Frontal cortex (tissue), 3 donors: ENCODE measurements at regions not wholly inside any gene's neighbourhood (a gene's known extent, or its start where the extent isn't known, plus 50 kb on each side); places are given as distances from the start of the nearest gene placed in this dataset.
"Not testable (repeated sequence)": the region's sequence is repeated elsewhere in the genome, so short reads cannot be mapped to it uniquely, and the experiment has no call there.

Experiments used
- DNase-seq, 2 donors: peaks; one replicate each; pipeline ENCODE4 v3.0.0; 2012; ENCODE audit warnings: low spot score in 2 of 2
- FAIRE-seq: peaks from 2 replicates; lab custom pipeline; 2012; peaks lifted over from hg19 to GRCh38; lab: Jason Lieb, UNC
- donor health status: control.
- donor health status: control.
- donor health status: control.

DNA sequence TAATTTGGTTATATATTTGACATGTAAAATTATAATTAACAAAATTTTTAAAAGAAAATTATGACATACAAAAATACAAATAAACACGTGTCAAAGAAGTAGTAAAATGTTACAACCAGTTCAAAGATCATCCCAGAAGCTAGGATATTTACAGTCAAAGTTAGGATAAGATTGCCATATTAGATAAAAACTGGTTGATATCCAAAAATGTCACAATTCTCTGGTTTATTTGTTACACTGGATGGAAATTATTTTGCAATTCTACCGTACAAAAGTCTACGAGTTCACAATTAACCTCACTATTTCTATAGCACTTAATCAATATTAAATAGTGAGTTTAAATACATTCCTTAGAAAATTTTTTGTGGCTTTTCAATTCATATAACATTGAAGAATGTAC, 673.8 kb downstream of the GBE1 start:
- DNase-seq: no peak
- FAIRE-seq: peak; percentile 68

DNA sequence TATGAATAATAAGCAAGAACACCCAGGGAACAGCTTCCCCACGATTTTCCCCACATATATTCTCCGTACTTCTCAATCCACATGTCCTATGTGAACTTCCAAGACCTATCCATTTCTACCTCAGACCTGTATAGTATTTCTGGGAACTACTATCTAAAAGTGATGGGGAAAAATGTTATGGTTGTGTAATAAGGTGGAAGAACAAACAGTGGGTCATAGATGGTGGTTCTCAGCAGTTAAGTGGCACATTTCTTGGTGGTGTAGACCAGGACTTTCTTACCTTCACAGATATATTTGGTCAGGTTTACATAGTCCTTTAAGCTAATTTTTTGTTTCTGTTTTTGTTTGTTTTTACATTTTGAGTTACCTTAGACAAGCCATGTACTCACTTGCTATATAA, 675.1 kb downstream of the GBE1 start:
- no peak for DNase-seq
- no peak for FAIRE-seq

DNA sequence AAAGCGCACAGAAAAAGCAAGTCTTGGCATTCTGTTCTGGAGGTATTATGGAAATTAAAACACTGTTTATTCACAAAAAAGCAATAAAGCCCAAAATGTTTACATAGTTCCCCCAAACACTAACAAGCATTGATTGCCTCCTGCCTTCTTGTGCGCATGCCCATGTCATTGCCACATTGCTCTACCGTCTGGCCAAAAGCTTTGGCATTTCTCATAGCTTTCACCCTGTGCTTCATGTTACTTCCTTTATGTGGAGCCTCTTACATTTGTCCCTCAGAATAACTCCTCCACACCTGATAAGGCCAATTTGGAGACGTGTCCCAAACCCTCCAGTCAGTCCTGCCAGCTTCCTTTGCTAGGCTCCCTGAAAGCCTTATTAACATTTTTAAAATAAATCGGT, 680.8 kb downstream of the GBE1 start:
- FAIRE-seq (no peak), DNase-seq (no peak)

DNA sequence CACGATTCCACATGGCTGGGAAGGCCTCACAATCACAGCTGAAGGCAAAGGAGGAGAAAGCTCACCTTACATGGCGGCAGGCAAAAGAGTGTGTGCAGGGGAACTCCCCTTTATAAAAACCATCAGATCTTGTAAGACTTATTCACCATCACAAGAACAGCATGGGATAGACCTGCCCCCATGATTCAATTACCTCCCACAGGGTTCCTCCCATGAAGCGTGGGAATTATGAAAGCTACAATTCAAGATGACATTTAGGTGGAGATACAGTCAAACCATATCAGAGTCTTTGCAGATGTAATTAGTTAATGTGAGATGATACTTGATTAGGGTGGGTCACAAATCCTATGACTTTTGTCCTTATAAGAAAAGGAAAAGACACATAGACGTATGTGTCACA, 688.9 kb downstream of the GBE1 start:
- no peak for DNase-seq
- FAIRE-seq: no peak

DNA sequence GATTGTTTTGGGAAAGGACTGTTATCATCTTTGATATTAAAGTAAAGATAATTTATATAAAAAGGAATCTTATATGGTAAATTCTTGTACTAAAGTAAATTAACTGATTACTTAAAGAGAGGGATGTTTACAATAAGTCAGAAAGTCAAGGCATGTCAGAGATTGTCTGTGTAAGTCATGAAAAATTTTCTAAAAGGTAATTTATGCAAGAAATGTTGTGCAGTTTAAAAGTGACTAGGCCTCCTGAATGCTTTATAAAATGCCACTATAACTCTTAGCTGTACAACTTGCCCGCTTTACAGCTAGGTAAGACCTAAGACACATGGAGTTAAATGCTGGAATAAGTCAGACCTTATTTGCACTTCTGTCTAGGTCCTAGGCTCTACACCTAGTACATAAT, 692.9 kb downstream of the GBE1 start:
- FAIRE-seq: peak; percentile 53
- no peak for DNase-seq

DNA sequence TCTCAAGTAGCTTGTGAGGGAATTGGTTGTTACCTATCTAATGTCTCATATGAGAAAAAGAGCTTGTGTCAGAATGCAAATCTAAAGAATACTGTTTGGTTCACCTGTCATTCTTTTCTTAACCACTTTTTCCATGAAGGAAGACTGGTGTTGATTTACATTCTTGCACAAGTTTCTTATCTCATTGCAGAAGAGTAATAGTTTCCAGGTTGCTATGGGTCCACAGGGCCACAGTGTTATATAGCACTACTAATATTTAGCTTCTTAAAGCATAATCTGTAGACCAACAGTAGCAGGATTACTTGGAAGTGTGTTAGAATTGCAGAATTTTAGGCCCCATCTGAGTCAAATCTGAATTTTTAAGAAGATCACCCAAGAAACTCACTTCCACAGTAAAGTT, 697.5 kb downstream of the GBE1 start:
- FAIRE-seq (no peak), DNase-seq (no peak)

DNA sequence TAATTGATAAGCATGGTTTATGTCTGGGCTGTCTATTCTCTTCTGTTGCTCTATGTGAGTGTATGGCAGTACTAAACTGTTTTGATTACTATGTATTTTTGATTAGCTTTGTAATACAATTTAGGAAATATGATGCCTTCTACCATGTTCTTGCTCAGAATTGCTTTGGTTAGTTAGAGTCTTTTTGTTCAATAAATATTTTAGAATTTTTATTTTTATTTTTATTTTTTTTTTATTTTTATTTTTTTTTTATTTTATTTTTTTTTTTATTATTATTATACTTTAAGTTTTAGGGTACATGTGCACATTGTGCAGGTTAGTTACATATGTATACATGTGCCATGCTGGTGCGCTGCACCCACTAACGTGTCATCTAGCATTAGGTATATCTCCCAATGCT, 710.3 kb downstream of the GBE1 start:
- peak; percentile 44 for FAIRE-seq
- not testable (repeated sequence) for DNase-seq

DNA sequence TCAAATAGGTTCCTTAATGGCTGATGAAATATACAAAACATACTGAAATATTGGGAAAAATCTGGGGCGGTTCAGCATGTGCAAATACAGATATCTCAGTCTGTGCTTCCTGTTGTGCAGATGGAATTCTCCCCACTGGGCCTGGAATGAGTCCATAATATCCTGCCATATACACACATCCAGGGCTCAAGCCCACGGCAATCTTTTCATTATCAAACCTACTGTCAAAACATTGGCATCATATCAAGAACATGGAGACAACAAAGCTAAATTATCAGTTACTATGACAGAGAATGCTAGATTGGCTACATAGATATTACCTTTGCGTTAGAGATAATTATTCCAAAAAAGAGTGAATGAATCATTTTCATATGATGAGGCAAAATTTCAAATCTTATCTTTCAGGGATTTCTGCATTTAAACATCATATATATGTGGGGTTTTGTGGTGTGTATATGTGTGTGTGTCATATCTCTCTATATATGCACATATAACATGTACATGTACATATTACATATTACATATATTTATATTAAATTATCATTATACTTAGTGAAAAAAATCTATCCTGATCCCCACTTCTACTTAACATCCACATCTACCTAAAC, 713.3 kb downstream of the GBE1 start:
- FAIRE-seq: peak; percentile 21
- no peak for DNase-seq

DNA sequence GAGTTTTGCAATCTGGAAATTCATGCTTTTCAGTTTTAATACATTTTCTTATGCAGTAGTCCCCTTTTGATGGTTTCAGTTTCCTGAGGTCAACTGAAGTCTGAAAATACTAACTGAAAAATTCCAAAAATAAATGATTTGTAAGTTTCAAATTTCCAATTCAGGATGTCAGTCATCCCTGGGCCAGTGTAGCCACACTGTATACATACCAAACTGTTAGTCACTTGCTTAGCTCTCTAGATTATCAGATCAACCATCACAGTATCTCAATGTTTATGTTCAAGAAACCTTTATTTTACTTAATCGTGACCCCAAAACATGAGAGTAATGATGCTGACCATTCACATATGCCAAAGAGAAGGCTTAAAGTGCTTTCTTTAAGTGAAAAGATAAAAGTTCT, 715.5 kb downstream of the GBE1 start:
- FAIRE-seq: no peak
- no peak for DNase-seq

DNA sequence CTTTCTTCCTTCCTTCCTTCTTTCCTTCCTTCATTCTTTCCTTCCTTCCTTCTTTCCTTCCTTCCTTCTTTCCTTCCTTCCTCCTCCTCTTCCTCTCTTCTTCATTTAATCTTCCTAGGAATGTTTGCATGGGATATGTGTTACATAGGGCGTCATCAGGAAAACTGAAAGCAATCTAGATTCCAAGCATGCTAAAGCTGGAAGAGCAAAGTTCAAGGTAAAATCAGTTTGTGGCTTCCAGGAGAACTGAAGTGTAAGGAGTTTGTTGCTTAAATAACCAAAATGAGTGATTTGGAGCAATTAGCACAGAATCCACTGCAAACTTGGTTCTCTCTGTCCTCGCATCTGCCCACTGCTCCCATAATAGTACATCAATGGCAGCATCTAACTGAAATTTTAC, 716.2 kb downstream of the GBE1 start:
- DNase-seq (no peak), FAIRE-seq (no peak)

DNA sequence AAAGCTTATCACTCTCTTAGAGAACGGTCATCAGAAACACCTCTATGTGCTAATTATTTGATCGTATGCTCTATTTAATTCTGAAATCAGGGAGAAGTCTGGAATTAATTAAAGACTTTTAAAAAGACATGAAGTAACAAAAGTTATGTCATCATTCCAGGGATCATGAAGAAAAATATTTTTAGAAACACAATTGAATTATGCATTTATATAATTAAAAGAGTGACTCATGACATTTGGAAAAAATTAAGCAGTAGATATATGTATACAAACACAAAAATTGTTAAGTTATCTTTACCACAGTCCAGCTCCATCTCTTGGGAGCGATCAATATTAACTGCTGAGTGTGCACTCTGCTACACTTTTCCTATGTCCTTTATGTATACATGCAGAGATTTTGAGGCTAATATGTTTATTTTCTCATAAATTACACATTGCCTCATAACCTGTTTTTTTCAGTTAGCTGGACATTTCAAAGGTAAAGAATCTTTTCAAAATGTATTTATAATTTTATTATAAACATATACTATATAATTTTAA, 717.7 kb downstream of the GBE1 start:
- FAIRE-seq: no peak
- DNase-seq: no peak

DNA sequence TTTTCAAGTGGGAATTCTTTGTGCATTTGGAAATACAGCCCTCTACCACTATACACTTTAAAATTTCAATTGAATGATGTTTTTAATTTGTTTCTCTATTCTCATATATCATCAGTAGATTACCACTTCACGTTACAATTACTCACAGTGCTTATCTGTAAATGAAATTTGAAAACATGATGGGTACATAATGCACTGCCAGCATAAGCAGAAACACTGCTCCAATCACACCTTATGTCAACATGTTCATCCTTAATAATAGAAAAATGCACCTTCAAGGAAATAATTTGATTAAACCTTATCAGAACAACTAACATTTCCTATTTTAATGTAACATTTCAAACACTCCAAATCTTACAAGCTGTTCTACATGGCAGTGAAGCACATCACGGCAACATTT, 718.4 kb downstream of the GBE1 start:
- DNase-seq (no peak), FAIRE-seq (no peak)

DNA sequence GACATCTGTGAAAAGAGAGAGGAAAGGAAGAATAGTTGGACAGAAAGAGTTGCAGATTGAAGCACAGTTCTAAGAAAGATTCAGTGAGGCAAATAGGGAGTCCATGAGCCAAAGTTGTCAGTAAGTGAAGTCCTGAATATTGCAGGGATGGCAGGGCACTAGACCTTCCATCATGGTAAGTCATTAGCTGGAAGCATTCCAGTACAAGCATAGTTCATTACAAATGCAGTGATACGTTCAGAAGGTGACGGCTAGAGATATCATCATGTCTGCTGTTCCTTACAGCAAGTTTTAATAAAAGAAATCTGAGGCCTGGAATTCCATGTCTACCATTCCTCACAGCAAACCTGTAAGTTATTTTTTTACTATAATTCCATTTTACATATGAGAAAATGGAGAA, 720.1 kb downstream of the GBE1 start:
- no peak for FAIRE-seq
- no peak for DNase-seq

DNA sequence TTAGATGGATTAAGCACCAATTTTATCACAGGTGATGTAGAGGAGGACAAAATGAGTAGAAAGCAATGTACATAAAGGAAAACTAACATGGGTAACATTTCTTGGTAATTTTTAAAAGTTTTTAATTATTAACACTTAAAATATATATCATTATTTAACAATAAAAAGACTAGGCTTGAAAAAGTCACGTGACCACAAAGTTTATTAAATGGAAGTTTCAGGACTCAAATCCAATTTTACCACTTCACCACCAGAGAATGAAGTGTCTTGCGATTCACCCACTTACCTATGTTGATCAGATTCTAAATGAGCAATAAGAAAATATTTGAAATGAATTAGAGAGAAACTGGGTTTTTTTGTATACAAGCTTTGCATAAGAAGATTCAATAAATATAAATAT, 721.3 kb downstream of the GBE1 start:
- DNase-seq: no peak
- FAIRE-seq: no peak

DNA sequence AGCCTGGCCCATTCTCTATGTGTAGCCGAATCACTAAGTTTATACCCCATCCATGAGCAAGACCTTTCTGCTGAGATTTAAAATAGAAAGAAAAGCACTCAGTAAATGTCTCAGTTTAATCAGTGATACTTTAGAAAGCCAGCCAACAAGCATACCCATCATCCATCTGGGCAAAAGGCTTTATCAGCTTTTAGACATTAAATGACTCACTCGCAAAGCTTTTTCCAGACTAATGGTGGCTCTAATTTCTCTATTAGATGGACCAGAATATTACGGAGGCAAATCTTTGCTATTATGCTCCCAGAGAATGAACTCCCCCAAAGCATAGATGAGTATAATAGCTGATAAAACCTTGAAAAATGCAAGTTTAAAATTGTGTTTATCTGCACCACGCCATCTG, 727.8 kb downstream of the GBE1 start:
- DNase-seq (no peak), FAIRE-seq (no peak)

DNA sequence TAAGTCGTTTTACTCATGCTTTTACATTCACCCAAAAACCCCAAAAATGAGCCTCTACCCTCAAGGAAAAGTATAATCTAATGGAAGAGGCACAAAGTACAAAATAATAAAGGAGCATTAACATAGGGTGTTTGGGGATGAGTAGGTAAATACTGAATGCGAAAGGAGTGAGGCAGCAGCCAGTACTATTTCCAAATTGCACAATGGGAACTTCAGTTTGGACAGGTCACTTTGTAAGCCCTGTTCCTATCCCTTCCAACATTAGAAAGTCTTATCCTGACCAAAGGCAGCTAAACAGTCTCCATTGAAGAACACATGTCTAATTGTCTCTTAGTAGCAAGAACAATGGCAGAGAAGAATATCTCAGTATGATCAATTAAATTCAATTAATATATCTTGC, 728.3 kb downstream of the GBE1 start:
- no peak for FAIRE-seq
- DNase-seq: no peak

DNA sequence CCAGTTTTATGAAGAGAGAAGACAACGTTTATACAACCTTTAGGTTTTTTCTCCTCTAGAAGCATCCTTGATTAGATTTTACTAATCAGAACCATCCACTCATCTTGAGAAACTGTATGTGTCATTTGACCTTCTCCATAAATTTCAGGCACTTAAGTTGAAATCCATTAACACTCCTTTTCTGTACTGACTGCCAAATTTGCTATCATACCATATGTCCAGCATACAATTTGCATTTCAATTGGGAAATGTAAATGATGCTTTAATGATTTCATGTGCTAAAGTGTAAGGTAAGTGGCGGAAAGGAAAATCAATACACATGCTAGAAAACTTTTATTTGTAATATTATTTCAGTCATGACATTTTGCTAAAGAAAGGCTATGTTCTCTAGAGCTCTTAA, 731.6 kb downstream of the GBE1 start:
- DNase-seq (no peak), FAIRE-seq (no peak)

DNA sequence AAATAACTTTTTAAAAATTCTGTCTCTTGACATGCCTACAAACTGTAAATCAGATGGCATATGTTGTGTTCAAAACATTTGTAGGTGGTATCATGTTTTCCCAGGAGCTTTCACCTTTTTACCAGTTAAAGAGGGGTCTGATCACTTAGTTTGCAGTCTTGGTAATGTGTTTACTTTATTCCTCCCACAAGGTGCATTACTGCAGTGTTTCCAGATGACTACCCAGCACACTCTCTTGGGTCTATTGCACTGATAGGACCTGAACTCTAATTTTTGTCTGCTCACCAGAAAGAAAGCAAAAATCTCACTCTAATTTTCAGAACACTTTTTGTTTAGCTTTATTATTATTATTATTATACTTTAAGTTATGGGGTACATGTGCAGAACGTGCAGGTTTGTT, 734.1 kb downstream of the GBE1 start:
- no peak for FAIRE-seq
- DNase-seq: no peak

DNA sequence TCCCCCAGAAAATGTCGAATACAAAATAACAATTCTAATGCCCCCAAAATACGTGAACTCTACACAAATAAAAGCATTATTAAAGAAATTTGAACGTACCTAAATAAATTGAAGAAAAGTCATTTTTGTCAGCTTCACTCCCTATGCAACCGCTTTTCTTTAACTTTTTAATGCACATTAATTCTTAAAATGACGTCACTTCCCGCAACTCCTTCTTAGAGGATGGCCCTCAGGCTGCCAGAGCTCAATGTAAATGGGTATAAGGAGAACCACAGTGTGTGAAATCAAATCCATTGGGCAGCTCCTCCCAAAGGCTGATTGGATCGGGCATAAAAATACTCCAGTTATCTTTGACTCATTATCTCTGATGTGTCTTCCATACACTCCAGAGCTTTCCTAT, 736.9 kb downstream of the GBE1 start:
- no peak for FAIRE-seq
- DNase-seq: no peak

DNA sequence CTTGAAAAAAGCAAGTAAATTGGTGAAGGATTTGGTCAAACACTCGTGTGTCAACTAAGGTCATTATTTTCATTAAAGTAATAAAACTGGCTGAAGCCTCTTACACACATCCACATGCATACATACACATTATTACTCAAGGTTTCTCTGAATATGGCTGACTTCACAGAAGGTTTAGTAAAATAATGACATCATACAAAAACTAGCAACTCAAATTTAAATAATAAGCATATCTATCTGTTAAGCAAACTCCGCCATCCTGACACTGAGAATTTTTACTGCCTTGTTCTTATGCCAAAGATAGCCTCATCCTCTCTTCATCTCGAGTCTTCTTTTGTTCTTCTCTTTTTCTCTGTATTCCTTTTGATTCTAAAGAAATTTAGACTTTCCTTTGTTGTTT, 739.1 kb downstream of the GBE1 start:
- DNase-seq (no peak), FAIRE-seq (no peak)

DNA sequence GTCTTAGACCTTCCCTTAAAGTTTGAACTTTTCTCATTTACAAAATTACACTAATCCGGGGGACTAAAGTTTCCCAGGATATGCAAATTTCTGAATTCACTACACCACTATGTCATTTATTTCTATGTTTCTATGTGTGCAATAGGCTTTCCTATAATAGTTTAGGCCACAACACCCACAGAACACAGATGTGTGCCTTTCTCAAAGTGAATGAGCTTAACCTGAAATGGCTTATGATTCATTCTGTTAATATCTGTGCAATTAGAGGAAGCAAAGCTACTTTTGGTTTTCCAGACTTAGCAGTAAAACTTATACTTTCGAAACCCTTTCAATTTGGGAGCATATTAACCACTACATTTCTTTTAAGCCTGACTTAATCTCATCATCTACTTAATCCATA, 748.1 kb downstream of the GBE1 start:
- no peak for FAIRE-seq
- DNase-seq: no peak

DNA sequence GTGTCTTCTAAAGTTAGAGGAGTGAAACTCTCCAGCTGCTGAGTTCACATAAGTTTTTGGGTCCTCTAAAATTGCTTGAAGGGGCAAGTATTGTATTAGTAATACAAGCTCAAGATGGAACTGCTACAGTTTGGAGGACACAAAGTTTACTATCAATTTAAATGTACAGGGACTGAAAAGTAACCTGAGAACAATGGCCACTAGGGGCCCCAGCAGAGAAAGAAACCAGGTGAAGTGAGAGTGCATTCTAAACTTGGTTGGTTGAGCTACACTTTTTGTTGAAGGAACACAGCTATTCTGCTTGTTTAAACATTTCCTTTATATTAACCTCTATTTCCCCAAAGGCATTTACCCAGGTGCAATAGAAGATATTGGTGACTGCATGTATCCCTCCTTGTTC, 755.5 kb downstream of the GBE1 start:
- DNase-seq (no peak), FAIRE-seq (no peak)

DNA sequence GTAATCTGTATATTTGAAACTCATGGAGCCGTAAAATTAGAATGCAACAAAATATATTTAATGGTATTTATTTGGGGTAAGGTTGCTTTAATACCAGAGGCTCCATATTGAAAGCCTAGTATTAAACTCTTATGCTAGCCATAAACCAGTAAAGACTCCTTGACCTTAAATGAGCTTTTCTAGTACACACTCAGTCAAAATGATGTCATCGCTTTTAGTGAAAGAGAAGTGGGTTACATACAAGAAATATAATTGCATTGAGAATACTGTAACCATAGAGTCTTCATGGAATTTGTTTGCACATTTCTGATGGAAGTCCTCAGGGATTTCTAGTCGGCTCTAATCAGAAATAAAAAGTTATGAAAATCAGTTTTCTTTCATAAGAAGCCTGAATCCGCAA, 757.6 kb downstream of the GBE1 start:
- FAIRE-seq (no peak), DNase-seq (no peak)
